ENCODE measurements at regions not wholly inside any gene's neighbourhood (a gene's known extent, or its start where the extent isn't known, plus 50 kb on each side); places are given as distances from the start of the nearest gene placed in this dataset.

DNA sequence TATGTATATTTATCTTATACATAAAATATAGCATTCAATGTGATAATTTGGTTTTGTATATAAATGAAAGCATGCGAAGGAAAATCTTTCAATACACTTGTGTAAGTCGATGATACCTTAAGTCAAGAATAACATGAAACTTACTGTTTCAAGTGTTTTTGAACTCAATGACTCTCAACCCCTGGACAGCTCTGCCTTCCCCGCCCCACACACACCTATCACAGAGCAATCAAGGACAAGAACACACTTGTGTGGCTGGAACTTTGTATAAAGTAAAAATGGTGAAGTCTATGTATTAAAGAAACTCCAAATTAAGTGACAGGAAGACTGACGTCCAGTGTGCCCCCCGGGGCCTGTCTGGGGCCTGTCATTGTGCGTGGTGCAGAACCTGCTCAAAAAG lies 478.6 kb upstream of the AKR1E2 start:
- TF ChIP-seq, protein P1, sequence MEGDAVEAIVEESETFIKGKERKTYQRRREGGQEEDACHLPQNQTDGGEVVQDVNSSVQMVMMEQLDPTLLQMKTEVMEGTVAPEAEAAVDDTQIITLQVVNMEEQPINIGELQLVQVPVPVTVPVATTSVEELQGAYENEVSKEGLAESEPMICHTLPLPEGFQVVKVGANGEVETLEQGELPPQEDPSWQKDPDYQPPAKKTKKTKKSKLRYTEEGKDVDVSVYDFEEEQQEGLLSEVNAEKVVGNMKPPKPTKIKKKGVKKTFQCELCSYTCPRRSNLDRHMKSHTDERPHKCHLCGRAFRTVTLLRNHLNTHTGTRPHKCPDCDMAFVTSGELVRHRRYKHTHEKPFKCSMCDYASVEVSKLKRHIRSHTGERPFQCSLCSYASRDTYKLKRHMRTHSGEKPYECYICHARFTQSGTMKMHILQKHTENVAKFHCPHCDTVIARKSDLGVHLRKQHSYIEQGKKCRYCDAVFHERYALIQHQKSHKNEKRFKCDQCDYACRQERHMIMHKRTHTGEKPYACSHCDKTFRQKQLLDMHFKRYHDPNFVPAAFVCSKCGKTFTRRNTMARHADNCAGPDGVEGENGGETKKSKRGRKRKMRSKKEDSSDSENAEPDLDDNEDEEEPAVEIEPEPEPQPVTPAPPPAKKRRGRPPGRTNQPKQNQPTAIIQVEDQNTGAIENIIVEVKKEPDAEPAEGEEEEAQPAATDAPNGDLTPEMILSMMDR (IDR thresholded peaks at IDR 0.05; ENCODE audit: low read depth, low read length, poor library complexity, severe bottlenecking), result no peak
- no peak for TF ChIP-seq EZH2phosphoT487 (IDR thresholded peaks at IDR 0.05; ENCODE audit: borderline replicate concordance, low read length)
